ENCODE measurements at regions not wholly inside any gene's neighbourhood (a gene's known extent, or its start where the extent isn't known, plus 50 kb on each side); places are given as distances from the start of the nearest gene placed in this dataset.

DNA sequence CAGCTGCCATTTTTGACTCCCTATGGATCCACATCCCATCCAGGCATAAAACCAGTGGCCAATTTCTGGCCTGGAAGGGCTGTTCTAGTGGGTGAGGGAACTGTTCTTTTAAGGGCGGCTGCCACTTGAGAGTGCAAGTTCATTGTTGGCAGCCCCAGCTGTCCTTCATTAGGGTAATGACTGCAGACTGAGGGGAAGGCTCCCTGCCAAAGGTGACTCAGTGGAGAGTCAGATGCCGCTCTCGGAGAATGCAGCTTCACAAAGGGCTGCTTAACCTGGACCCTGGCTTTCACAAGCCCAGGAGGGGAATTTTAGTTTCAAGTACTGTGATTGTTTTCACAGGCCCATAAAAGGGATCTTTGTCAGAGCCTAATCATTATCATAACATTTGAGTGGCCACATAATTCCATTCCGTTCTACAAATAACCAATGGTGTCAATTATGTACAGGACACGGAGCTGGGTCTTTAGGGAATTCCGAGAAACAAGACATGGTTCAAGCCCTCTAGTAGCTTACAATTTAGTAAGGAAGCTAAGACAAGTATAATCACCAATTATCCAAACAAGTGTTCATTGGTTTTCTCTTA, 235.7 kb downstream of the CDCA7 start:
- H3K36me3 Mint-ChIP-seq (ENCODE audit: low read depth, unreplicated experiment) = peaks cover 7% of the 10 kb centered on the region
- H3K4me3 Mint-ChIP-seq (ENCODE audit: unreplicated experiment) = no peak overlapping the region
- TF ChIP-seq, protein P1, sequence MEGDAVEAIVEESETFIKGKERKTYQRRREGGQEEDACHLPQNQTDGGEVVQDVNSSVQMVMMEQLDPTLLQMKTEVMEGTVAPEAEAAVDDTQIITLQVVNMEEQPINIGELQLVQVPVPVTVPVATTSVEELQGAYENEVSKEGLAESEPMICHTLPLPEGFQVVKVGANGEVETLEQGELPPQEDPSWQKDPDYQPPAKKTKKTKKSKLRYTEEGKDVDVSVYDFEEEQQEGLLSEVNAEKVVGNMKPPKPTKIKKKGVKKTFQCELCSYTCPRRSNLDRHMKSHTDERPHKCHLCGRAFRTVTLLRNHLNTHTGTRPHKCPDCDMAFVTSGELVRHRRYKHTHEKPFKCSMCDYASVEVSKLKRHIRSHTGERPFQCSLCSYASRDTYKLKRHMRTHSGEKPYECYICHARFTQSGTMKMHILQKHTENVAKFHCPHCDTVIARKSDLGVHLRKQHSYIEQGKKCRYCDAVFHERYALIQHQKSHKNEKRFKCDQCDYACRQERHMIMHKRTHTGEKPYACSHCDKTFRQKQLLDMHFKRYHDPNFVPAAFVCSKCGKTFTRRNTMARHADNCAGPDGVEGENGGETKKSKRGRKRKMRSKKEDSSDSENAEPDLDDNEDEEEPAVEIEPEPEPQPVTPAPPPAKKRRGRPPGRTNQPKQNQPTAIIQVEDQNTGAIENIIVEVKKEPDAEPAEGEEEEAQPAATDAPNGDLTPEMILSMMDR (IDR thresholded peaks at IDR 0.05; ENCODE audit: unreplicated experiment) = no peak
- DNase-seq (ENCODE audit: low spot score) = no peak
- no peaks in the 10 kb centered on the region for H3K4me1 Mint-ChIP-seq (ENCODE audit: unreplicated experiment)
- peaks cover 11% of the 10 kb centered on the region for H3K9me3 Mint-ChIP-seq (ENCODE audit: unreplicated experiment)
- peaks cover 3% of the 10 kb centered on the region for H3K27me3 Mint-ChIP-seq (ENCODE audit: unreplicated experiment)
- no peak overlapping the region for H3K27ac Mint-ChIP-seq (ENCODE audit: unreplicated experiment)

DNA sequence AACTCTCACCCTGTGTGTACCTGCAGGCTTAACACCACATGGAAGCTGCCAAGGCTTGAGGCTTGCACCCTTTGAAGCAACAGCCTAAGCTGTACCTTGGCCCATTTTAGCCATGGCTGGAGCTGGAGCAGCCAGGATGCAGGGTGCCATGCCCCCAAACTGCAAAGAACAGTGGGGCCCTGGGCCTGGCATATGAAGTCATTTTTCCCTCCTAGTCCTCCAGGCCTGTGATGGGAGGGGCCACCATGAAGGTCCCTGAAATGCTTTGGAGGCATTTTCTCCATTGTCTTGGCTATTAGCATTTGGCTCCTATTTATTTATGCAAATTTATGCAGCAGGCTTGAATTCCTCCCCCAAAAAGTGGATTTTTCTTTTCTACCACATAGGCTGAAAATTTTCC, 238.4 kb downstream of the CDCA7 start:
- Mint-ChIP-seq H3K27me3 (ENCODE audit: unreplicated experiment) (peaks cover 3% of the 10 kb centered on the region), H3K36me3 (ENCODE audit: low read depth, unreplicated experiment) (peaks cover 7% of the 10 kb centered on the region), H3K27ac (ENCODE audit: unreplicated experiment) (no peak overlapping the region), H3K9me3 (ENCODE audit: unreplicated experiment) (peaks cover 11% of the 10 kb centered on the region), H3K4me1 (ENCODE audit: unreplicated experiment) (no peaks in the 10 kb centered on the region), H3K4me3 (ENCODE audit: unreplicated experiment) (peak overlapping the region; percentile 2)
- DNase-seq (ENCODE audit: low spot score) = no peak
- TF ChIP-seq, protein P1 (IDR thresholded peaks at IDR 0.05; ENCODE audit: unreplicated experiment) = no peak

DNA sequence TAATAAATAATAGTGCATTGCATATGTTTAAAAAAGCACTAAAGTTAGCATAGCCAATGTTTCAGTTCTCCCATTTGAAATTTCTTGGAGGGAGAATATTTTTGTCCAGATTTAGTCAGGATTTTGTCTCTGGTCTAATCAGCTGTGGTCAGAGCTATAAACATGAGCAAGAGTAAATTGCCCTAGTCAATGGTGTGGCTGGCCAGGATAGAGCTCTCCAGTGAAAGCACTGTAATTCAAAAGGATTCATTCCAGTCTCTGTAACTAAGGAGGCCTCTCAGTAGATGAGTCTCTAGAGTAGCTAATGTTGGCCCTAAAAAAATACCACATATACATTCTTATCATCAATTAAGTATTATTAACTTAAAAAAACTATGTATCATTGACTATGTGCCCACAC, 241.6 kb downstream of the CDCA7 start:
- Mint-ChIP-seq H3K4me1 (ENCODE audit: unreplicated experiment) (no peaks in the 10 kb centered on the region), H3K4me3 (ENCODE audit: unreplicated experiment) (no peak overlapping the region), H3K36me3 (ENCODE audit: low read depth, unreplicated experiment) (peaks cover 7% of the 10 kb centered on the region), H3K9me3 (ENCODE audit: unreplicated experiment) (peaks cover 11% of the 10 kb centered on the region), H3K27ac (ENCODE audit: unreplicated experiment) (no peak overlapping the region), H3K27me3 (ENCODE audit: unreplicated experiment) (peaks cover 3% of the 10 kb centered on the region)
- DNase-seq (ENCODE audit: low spot score) = no peak
- TF ChIP-seq, protein P1 (IDR thresholded peaks at IDR 0.05; ENCODE audit: unreplicated experiment) = no peak

DNA sequence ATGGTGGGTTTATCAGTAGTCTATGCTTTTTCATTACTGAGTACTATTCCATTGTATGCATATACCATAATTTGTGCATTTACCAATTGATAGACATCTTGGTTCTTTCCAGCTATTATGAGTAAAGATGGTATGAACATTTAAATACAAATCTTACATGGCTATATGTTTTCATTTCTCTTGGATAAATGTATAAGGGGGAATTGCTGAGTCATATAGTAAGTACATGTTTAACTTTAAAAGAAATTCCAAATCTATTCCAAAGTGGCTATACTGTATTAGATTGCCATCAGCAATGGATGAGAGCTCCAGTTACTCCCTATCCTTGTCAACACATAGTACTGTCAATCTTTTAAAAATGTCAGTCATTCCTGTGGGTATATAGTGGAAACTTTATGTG, 243.9 kb downstream of the CDCA7 start:
- Mint-ChIP-seq H3K9me3 (ENCODE audit: unreplicated experiment) (peaks cover 4% of the 10 kb centered on the region), H3K4me3 (ENCODE audit: unreplicated experiment) (no peak overlapping the region), H3K36me3 (ENCODE audit: low read depth, unreplicated experiment) (peaks cover 4% of the 10 kb centered on the region), H3K4me1 (ENCODE audit: unreplicated experiment) (no peaks in the 10 kb centered on the region), H3K27me3 (ENCODE audit: unreplicated experiment) (no peaks in the 10 kb centered on the region), H3K27ac (ENCODE audit: unreplicated experiment) (no peak overlapping the region)
- no peak for DNase-seq (ENCODE audit: low spot score)
- TF ChIP-seq, protein P1 (IDR thresholded peaks at IDR 0.05; ENCODE audit: unreplicated experiment) = no peak

DNA sequence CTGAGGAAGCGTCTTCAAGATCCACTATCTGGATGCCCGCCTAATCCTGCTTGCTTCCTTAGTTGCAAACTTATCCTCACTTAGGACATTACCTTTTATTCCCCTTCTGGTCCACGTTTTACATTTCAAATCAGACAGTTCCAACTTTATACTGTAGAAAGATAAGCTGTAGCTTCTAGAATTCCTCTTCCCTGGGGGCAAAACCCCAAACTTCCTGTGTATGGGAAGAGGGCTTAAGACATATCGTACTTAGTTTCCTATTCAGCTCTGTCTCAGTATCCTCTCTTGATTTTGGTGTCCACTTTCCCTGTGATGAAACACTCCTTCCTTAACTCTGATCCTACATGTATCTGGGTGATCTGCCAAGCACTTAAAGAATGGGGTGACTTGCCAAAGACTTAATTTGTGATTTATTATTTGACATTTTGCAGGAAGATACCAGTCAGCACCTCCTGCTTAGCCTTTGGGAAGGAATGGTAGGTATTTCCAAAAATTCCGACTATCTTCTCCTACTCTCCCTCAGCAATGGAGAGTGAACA, 245.2 kb downstream of the CDCA7 start:
- H3K27me3 Mint-ChIP-seq (ENCODE audit: unreplicated experiment) = no peaks in the 10 kb centered on the region

More for the DNA sequence above, 245.2 kb downstream of the CDCA7 start:
- no peaks in the 10 kb centered on the region for H3K36me3 Mint-ChIP-seq (ENCODE audit: low read depth, unreplicated experiment)
- H3K27ac Mint-ChIP-seq (ENCODE audit: unreplicated experiment) = no peak overlapping the region
- TF ChIP-seq, protein P1 (IDR thresholded peaks at IDR 0.05; ENCODE audit: unreplicated experiment) = no peak
- H3K9me3 Mint-ChIP-seq (ENCODE audit: unreplicated experiment) = no peaks in the 10 kb centered on the region
- H3K4me1 Mint-ChIP-seq (ENCODE audit: unreplicated experiment) = no peaks in the 10 kb centered on the region
- no peak overlapping the region for H3K4me3 Mint-ChIP-seq (ENCODE audit: unreplicated experiment)
- no peak for DNase-seq (ENCODE audit: low spot score)

Data from endothelial cell (in vitro differentiated cells).